ENCODE measurements at regions not wholly inside any gene's neighbourhood (a gene's known extent, or its start where the extent isn't known, plus 50 kb on each side); places are given as distances from the start of the nearest gene placed in this dataset.
A peak's percentile ranks its signal among the peaks of the same experiment; 100 is the strongest.
"Not testable (repeated sequence)": the region's sequence is repeated elsewhere in the genome, so short reads cannot be mapped to it uniquely, and the experiment has no call there.

DNA sequence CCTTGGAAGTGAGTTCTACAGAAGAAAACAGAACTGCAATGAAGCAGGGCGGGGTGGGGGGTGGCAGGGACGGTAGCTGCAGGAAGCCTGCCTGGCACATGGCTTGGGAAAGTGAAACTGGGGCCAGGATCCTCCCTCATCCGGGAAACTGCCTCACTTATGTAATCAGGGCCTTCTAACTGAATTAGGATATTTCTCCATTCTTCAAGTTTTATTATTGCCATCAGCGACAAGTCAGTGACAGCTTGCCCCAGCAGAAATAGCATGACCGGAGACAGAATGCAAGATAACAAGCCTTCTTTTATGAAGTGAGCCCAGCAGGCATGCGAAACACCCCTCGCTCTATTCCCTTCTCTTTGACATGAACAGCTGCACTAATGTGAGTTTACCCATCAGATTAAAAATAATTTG lies 77.5 kb upstream of the CACUL1 start:
- DNase-seq (ENCODE audit: low spot score) (peak; percentile 75), ATAC-seq (peak; percentile 90)
- intact Hi-C loops (cut with DNase I), result no loop called here

DNA sequence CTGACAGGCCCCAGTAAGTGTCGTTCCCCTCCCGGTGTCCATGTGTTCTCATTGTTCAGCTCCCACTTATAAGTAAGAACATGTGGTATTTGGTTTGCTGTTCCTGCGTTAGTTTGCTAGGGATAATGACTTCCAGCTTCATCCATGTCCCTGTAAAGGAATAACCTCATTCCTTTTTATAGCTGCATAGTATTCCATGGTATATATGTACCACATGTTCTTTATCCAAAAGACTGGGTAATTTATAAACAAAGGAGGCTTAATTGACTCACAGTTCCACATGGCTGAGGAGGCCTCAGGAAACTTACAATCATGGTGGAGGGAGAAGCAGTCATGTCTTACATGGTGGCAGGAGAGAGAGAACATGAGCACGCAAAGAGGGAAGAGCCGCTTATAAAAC lies 79.6 kb upstream of the CACUL1 start:
- ATAC-seq; DNase-seq (ENCODE audit: low spot score); intact Hi-C loops (cut with DNase I): not testable (repeated sequence)

- no peak for ATAC-seq
- DNase-seq (ENCODE audit: low spot score), result no peak
- intact Hi-C loops (cut with DNase I), result no loop called here
These were observed 81.0 kb upstream of the CACUL1 start for GRCh38 chr10:118835682-118836326.

DNA sequence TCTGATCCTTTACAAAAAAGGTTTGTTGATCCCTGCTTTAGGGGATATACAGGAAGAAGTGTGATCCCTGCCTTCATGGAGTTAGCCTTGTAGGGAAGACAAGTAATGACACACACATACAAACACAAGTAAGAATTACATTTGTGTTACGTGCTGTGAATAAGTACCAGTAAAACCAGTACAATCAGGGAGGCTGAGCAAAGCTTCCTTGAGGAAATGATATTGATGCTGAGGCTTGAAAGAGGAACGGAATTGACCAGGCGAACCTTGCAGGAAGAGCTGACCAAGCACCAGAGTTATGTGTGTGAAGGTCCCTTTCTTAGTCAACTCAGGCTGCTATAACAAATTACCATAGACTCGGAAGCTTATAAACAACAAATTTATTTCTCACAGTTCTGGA lies 83.6 kb upstream of the CACUL1 start:
- intact Hi-C loops (cut with DNase I), result no loop called here
- DNase-seq (ENCODE audit: low spot score) (no peak), ATAC-seq (no peak)

- DNase-seq (ENCODE audit: low spot score) (no peak), ATAC-seq (no peak)
- intact Hi-C loops (cut with DNase I), result no loop called here
These were observed 84.6 kb upstream of the CACUL1 start for GRCh38 chr10:118839348-118839747.

GRCh38 chr10:118840071-118840775 lies 85.5 kb upstream of the CACUL1 start:
- ATAC-seq (no peak), DNase-seq (ENCODE audit: low spot score) (no peak)
- intact Hi-C loops (cut with DNase I), result no loop called here

DNA sequence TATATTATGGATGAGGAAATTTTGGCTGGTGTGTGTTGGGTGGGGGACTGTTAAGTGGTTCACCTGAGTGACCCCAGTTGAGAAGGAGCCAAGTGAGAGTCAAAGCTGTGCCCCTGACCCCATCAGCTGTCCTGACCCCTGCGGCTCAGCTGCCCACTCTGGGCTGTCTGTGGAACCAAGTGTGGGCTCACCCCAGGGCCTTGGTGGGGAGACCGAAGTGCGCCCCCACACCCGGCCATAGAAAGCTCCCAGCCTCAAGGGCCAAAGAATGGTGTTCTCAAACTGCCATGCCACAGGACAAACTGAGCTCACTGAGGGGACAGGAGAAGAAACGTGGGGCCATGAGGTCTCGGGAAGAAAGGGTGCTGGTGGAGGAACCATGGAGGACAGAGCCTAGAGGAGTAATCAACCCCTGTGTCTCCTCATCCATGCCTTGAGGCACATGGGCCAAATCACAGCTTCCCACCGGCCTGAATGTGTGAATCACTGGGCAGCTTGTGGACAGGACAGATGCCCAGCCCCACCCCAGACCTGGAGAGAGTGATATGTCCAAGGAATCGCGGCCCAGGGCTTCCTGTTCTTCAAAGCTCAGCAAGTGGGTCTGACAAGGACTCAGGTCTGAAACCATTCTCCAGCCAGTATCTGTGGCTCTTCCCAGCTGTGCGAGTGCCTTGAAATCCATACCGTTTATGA lies 86.2 kb upstream of the CACUL1 start:
- ATAC-seq (no peak), DNase-seq (ENCODE audit: low spot score) (no peak)
- intact Hi-C loops (cut with DNase I), result no loop called here

DNA sequence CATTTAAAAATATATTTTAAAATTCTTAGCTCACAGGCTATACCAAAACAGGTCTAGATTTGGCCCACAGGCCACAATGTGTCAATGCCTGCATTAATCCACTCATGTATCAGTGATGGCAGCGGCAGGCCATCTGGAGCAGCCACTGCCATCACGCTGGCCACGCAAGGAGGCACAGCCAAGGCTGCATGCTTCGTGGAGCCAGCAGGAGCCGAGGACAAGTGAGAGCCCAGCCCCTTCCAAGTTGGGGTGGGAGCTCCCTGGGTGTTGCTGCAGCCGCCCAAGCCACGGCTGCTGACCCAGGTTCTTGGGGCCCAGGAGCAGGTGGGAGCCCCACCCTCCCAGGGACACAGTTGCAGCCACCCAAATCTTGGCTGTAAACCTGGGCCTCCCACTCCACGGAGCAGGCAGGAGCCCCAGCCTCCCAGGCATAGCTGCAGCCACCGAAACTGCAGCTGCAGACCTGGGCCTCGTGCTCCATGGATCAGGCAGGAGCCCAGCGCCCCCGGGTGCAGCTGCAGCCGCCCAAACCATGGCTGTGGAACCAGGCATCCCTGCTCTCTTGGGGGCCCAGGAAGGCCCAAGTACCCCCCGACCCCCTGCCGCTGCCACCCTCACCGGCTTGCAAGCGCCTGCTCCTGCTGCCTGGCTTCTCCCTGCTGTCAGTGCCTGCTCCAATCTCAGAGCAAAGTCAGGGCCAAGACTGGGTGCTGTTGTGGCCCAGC lies 87.3 kb upstream of the CACUL1 start:
- ATAC-seq (no peak), DNase-seq (ENCODE audit: low spot score) (no peak)
- intact Hi-C loops (cut with DNase I), result no loop called here

DNA sequence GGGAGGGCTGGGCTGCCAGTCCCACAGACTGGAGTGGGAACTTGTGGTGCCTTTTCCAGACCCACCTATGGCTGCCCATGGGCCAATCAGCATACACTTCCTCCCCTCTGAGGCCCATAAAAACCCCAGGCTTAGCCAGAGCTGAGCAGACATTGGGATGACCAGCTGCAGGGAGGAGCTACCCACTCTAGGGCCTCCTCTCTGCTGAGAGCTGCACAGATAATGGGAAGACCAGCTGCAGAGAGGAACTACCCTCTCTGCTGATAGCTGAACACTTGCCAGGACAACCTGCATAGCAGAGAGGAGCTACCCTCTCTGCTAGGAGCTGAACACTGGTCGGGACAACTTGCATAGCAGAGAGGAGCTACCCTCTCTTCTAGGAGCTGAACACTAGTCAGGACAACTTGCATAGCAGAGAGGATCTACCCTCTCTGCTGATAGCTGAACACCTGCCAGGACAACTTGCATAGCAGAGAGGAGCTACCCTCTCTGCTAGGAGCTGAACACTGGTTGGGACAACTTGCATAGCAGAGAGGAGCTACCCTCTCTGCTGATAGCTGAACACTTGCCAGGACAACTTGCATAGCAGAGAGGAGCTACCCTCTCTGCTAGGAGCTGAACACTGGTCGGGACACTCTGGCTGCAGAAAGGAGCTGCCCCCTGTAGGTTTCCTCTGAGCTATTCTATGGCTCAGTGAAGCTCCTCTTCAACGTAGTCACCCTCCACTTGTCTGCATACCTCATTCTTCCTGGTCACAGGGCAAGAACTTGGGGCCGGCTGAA lies 88.3 kb upstream of the CACUL1 start:
- no peak for DNase-seq (ENCODE audit: low spot score)

DNA sequence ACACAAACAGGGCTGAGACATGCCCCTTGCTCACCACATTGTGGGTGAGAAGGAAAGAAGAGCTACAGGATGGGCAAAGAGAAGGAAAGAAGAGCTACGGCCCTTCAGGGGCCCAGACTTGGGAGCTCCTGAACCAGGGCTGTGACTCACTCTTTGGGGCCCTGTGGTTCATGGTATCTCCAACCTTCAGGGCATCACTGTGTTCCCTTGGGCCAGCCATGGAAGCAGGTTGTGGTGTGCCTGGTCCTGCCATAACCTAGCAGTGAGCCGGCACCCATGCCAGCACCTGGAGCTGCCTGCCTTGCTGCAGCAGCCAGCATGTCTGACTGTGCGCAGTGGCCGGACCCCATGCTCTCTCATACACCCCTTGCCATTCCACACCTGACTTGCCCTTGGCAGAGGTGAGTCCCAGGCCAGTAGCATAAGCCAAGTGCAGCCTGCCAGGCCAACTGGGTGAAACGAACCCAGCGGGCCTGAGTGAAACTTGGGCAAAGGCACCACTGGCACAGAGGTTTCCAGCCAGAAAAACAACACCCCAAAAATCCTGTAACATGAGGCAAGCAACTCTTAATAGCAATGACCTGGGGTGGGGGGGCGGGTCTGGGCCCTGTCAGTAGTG lies 89.0 kb upstream of the CACUL1 start:
- intact Hi-C loops (cut with DNase I), result no loop called here
- ATAC-seq, result no peak
- no peak for DNase-seq (ENCODE audit: low spot score)

More for the DNA sequence above, 88.3 kb upstream of the CACUL1 start:
- ATAC-seq, result no peak
- intact Hi-C loops (cut with DNase I), result no loop called here

GRCh38 chr10:118844731-118845521 lies 90.2 kb upstream of the CACUL1 start:
- DNase-seq (ENCODE audit: low spot score) (no peak), ATAC-seq (no peak)
- intact Hi-C loops (cut with DNase I), result no loop called here

DNA sequence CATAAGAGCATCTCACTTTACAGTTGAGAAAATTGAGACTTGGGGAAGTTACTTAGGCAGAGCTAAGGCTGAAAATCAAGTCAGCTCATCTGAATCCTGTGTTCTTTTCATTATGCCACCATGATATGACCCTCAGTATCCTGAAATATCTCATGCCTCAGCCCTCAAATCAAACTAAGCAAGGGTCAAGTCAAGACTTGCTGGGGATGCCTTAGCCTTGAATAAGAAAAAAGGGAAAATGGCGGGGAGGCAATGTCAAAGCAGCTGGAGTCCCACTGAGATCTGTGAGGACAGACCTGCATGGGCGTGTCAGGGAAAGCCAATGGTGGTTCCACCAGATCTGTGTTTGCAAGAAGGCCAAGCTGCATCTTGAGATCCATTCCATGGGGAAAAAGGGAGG lies 91.0 kb upstream of the CACUL1 start:
- ATAC-seq, result no peak
- intact Hi-C loops (cut with DNase I), result no loop called here
- no peak for DNase-seq (ENCODE audit: low spot score)

GRCh38 chr10:118850418-118851061 lies 95.8 kb upstream of the CACUL1 start:
- no peak for ATAC-seq
- intact Hi-C loops (cut with DNase I), result no loop called here
- DNase-seq (ENCODE audit: low spot score), result peak; percentile 76

DNA sequence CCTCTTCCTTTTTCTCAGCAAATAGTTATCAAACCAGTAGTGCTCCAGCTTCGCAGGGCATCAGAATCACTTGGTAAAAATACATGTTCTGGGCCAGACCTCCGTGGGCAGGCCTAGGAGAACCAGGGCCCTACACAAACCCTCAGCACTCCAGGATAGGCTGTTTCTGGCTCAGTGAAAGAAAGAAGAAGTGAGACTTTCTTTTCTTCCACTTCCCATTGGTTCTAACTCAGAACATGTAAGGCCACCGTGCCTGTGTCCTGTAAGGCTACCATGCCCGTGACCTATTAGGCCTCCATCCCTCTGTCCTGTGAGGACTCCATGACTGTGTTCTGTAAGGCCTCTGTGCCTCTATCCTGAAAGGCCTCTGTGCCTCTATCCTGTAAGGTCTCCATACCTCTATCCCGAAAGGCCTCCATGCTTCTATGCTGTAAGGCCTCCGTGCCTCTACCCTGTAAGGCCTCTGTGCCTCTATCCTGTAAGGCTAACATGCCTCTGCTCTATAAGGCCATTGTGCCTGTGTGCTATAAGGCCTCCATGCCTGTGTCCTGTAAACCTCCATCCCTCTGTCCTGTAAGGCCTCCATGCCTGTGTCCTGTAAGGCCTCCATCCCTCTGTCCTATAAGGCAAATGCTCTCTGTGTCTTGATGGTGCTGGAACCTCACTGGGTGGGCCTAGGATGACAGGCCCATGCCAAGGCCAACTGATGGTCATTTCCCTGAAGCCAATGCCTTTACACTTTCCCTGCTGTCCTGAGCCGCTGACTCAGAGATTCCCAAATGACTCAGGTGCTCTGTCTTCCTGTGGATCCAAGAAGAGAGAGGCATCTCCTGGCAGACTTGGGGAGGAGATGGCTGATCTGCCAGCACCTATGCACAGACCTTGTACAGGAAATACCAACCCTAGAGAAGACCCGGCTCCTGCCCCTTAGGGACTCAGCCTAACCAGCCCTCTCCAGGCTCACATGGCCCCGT lies 96.6 kb upstream of the CACUL1 start:
- intact Hi-C loops (cut with DNase I), result no loop called here
- no peak for ATAC-seq
- no peak for DNase-seq (ENCODE audit: low spot score)

GRCh38 chr10:118853916-118854315 lies 99.1 kb upstream of the CACUL1 start:
- ATAC-seq (no peak), DNase-seq (ENCODE audit: low spot score) (no peak)
- intact Hi-C loops (cut with DNase I), result no loop called here

GRCh38 chr10:118856106-118856505 lies 101.3 kb upstream of the CACUL1 start:
- no peak for ATAC-seq
- intact Hi-C loops (cut with DNase I), result no loop called here

More at GRCh38 chr10:118856106-118856505, 101.3 kb upstream of the CACUL1 start:
- no peak for DNase-seq (ENCODE audit: low spot score)

All from sciatic nerve (tissue), 2 donors.